GM12801 (cell line): ENCODE measurements at regions not wholly inside any gene's neighbourhood (a gene's known extent, or its start where the extent isn't known, plus 50 kb on each side); places are given as distances from the start of the nearest gene placed in this dataset.

Experiments used
- CTCF ChIP-seq: IDR thresholded peaks from one replicate; pipeline ENCODE4 v1.5.1; 2011; ENCODE audit warnings: control low read depth; ENCODE audit not compliant: insufficient read length; ENCODE audit errors: extremely low read depth

DNA sequence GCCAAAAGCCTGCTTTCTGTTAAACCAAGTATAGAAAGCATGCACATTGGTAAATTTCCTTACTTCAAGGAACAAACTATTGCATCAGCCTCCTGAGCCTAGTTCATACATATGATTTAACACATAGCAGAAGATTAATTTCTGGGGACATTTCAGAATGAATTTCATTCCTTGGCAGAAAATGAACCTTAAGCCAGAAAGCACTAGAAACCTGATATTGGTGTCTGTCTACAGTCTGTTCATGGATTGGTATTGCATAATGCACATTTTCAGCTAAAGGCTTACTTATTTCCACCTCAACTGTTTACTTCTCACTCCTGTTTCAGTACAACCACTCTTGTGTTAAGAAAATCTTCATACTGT, 1471.8 kb upstream of the NUDT12 start:
- no peak for TF ChIP-seq CTCF

DNA sequence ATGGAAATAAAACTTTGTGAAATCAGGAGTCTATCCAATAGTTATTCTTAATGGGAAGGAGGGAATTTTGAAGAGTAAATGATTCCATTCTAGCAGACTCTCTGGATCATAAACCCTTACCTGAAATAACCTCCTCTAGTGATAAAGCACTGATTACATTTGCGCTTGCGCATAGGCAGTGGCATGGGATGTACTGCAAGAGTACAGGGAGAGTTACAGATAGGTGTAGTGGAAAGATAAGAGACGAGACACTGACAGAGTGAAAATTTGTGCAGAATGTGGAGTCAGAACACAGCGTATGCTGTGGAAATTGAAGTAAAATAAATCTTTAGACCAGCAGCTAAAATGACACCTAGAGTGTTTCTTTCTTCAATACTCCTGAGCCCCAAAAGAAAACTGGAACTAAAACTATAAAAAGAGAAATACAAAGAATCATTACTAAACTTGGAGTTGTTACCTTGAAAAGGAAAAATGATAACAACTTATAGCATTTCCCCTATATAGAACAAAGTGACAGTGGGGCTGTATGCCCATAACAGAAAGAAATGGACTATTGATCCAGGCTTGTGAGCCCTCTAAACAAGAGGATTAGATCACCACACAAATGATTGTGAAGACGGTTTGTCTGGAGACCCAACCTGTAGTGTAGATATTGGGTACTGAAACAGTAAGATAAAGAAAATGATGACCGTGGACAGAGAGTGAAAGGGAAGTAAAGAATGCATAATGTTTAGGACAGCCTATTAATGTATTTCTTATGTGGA, 1471.2 kb upstream of the NUDT12 start:
- no peak for TF ChIP-seq CTCF

DNA sequence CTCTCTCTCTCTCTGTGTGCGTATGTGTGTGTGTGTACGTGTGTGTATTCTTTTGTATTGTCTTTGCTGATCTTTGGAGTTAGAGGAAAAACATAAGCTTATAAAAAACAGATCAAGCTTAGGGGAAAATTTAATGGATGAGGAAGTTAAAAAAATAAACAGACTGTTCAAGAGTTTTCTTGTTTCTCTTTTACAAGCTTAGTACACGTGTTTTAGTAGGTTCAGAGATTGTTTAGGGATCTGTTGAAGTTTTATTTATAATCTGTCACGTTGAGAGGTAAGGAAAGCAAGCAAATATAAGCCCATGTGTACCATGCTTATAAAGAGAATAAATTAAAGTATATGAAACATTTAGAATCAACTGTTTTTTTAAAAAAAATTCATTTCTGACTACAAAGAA, 1470.3 kb upstream of the NUDT12 start:
- TF ChIP-seq CTCF, result no peak

DNA sequence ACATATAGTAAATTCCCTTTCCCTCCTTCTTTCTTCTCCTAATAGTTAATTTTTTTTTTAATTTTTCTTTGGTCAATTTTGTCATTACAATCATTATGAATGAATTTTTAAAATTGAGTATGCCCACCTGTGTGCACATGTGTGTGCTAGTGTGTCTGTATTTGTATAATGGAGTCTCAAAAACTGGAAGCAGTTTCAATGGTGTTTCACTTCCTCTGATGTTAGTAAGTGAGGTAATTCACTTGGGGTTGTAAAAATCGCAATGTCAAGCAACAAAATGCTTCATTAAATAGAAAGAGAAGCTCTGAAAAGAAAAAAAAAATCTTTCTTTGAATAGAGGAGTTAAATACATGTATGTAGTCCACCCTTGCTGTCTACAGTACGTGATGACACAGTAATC, 1467.6 kb upstream of the NUDT12 start:
- no peak for TF ChIP-seq CTCF

GRCh38 chr5:105015098-105015497, 1452.5 kb upstream of the NUDT12 start:
- TF ChIP-seq CTCF, result no peak

DNA sequence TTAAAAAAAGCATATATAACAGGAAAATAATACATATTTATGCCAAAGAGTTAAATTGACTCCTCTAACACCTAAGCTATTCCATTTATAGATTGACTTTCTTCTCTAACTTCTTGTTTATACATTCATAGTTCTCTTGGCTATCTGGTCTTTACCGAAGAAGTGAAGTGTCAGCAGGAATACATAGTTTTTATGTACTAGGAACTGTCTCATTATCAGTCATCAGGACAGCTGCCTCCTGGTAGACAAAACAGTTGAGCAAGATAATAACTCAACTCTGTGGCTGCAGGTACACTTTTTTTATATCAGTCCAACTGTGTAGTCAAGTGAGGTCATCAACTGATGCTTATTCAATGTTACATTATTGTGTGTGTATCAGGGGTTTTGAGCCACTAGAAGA, 1436.0 kb upstream of the NUDT12 start:
- no peak for TF ChIP-seq CTCF

DNA sequence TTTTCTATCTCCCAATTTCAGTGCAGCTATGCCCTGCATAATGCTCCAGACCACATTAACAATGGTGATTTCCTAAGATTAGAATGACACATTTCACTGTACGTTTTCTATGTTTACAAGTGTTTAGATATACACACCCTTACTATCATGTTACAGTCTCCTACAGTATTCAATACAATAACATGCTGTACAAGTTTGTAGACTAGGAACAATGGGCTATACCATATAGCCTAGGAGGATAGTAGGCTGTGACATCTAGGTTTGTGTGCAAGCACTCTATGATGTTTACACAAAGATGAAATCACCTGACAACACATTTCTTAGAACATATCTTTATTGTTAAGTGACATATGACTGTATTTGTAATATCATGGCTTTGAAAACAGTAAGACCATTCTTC, 1435.6 kb upstream of the NUDT12 start:
- TF ChIP-seq CTCF, result no peak
